ENCODE measurements at regions not wholly inside any gene's neighbourhood (a gene's known extent, or its start where the extent isn't known, plus 50 kb on each side); places are given as distances from the start of the nearest gene placed in this dataset.

GRCh38 chr7:21359163-21359562 lies 68.7 kb upstream of the SP4 start:
- DNase-seq (ENCODE audit: low read depth in 3 of 3) = no peak

- no peak for DNase-seq (ENCODE audit: low read depth in 3 of 3)
Observed at GRCh38 chr7:21361413-21362125, 66.3 kb upstream of the SP4 start.

DNA sequence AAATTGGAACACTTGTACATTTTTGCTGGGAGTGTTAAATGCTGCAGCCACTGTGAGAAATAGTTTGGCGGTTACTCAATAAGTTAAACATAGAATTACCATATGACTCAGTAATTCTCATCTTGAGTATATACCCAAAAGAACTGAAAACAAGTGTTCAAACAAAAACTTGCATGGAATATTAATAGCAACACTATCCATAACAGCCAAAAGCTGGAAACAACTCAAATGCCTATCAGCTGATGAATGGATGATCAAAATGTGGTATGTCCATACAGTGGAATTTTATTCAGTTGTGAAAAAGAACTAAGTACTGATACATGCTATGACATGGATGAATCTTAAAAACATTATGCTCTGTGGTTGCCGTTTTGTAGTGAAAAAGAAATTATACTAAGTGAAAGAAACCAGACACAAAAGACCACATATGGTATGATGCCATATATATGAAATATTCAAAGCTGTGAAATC lies 63.0 kb upstream of the SP4 start:
- no peak for DNase-seq (ENCODE audit: low read depth in 3 of 3)

DNA sequence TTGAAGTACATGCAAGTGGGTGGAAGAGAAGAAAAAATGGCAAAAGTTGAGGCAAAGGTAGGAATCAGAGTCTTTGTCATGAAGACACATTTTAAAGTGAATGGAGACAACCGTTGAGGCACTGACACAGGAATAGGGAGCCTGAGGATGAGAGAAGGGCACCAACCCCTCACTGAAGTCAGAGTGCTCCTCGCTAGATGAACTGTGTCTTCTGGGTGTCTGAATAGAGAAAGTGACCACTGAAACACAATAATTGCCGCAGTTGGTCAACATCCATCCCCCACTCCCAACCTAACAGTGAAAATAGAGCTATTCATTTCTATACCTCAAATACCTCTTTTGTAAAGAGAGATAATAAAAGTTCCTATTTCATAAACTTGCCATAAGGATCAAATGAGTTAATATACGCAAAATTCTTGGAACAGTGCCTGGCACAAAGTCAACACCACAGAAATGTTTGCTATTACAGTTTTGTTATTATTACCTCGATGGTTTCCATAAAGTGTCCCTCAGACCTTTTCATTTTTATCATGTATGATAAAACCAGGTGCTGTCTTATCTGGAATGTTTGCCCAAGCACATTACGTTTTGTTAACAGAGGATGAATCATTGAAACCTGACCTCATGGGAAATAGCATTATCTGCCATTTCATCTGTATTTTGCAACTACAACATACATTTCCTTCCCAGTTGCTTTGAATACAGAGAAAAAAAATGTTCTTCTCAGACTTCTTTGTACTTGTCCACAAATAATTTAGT lies 61.8 kb upstream of the SP4 start:
- no peak for DNase-seq (ENCODE audit: low read depth in 3 of 3)

DNA sequence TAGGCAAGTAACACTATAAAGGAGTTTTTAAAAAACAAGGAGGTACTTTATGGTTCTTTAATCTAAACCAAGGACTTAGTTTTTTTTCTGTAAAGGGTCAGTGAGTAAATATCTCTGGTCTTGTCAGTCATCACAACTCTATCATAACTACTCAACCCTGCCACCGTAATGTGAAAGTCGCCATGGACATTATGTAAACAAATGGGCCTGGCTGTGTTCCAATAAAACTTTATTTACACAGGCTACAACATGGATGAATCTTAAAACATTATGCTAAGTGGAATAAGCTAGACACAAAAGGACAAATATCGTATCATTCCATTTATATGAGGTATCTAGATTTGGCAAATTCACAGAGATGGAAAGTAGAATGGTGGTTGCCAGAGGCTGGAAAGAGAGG lies 60.8 kb upstream of the SP4 start:
- DNase-seq (ENCODE audit: low read depth in 3 of 3) = no peak

- DNase-seq (ENCODE audit: low read depth in 3 of 3) = no peak
Observed at GRCh38 chr7:21367537-21367936, 60.3 kb upstream of the SP4 start.

DNA sequence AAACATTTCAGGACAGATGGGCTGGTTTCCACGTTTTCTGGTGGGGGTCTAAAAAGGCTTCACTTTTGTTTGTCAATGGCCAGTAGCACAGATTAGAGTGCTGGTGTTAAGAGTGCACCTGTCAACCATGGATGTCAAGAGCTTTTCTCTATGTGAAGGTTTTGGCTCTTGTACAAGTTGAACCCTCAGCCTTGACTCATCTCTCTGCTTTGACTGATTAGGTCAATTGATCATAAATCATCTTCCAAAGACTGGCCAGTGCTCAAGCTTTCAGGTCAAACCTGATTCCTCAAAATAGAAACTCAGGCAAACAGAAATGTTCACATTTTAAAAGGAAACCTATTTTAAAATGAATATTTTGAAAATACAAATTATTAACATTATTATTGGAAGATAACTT lies 59.6 kb upstream of the SP4 start:
- no peak for DNase-seq (ENCODE audit: low read depth in 3 of 3)

- DNase-seq (ENCODE audit: low read depth in 3 of 3) = no peak
Observed at GRCh38 chr7:21370283-21370982, 57.5 kb upstream of the SP4 start.

- no peak for DNase-seq (ENCODE audit: low read depth in 3 of 3)
Observed at GRCh38 chr7:21371360-21371759, 56.5 kb upstream of the SP4 start.

DNA sequence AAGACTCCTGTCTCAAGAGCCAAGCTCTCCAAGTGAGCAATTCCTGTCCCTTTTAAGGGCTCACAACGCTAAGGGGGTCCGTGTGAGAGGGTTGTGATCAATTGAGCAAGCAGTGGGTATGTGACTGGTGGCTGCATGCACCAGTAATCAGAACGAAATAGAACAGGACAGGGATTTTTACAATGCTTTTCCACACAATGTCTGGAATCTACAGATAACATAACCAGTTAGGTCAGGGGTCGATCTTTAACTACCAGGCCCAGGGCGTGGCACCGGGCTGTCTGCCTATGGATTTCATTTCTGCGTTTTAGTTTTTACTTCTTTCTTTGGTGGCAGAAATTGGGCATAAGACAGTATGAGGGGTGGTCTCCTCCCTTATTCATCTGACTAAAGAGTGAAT lies 54.9 kb upstream of the SP4 start:
- no peak for DNase-seq (ENCODE audit: low read depth in 3 of 3)

GRCh38 chr7:21374134-21374533 lies 53.7 kb upstream of the SP4 start:
- DNase-seq (ENCODE audit: low read depth in 3 of 3) = no peak

DNA sequence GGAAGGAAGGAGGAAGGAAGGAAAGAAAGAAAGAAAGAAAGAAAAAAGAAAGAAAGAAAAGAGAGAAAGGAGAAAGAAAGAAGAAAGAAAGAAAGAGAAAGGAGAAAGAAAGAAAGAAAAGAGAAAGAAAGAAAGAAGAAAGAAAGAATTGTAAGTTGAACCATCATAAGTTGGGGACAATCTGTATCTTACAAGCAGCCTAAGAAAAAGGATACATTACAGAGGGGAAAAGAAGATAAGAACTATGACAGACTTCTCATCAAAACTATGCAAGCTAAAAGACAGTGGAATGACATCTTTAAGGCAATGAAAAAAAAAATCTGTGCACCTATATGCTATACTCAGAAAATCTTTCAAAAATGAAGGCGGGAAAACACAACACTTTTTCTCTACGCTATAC lies 50.3 kb upstream of the SP4 start:
- no peak for DNase-seq (ENCODE audit: low read depth in 3 of 3)

Data from stimulated activated CD4-positive, alpha-beta T cell treated with anti-CD3 and anti-CD28 coated beads, TNF-alpha, amount 100 ng/mL, for 4 hours (primary cell).